HepG2 (cell line): ENCODE measurements at regions not wholly inside any gene's neighbourhood (a gene's known extent, or its start where the extent isn't known, plus 50 kb on each side); places are given as distances from the start of the nearest gene placed in this dataset.

Source experiments
- ATAC-seq: fragments of 200-7000 bp; cut with Tn5 transposase; 3 replicates; pipeline ENCODE4 v1.9.1; 2020; ENCODE audit warnings: mild to moderate bottlenecking, moderate library complexity
- BruUV-seq: library from RNA; stranded (reverse); fragments of 400-500 nt; replicated peaks from 2 replicates; lab custom pipeline; 2021; lab: Mats Ljungman, UMichigan
- CTCF ChIA-PET: fragments of 300-600 bp; formaldehyde crosslinking; extraction: SDS; loops from one replicate; lab custom pipeline; 2021; ENCODE audit warnings: low total read pairs, inconsistent platforms, low intra/inter-chr PET ratio; lab: Yijun Ruan, JAX
- POLR2A ChIA-PET: fragments of 350-600 bp; sonication (Branson Sonifier 250); formaldehyde crosslinking; loops from one replicate; lab custom pipeline; 2020; ENCODE audit warnings: antibody characterized with exemption, inconsistent platforms; lab: Yijun Ruan, JAX
- DNase-seq: peaks from one replicate; pipeline ENCODE4 v3.0.0-alpha.2; 2015; ENCODE audit warnings: low spot score
- FAIRE-seq: peaks from 3 replicates; lab custom pipeline; 2011; peaks lifted over from hg19 to GRCh38; lab: Jason Lieb, UNC
- H2AFZ ChIP-seq: one replicate; pipeline ENCODE4 v1.6.1; 2011; ENCODE audit warnings: low read length, inconsistent platforms
- H3K27ac ChIP-seq: fragments of 300-600 bp; 3 replicates; pipeline ENCODE4 v1.8.0; 2011; ENCODE audit warnings: mixed run types, mild to moderate bottlenecking, mixed read lengths, low read length, inconsistent platforms; ENCODE audit not compliant: insufficient read depth; ENCODE audit errors: extremely low read length
- H3K27me3 ChIP-seq, 2 experiments: fragments of 200-600 bp in 1 of 2; 2 replicates in 1 of 2; 3 replicates in 1 of 2; pipeline versions ENCODE4 v1.6.0 to v1.8.0; 2011; ENCODE audit warnings: low read length in 2 of 2, mild to moderate bottlenecking in 2 of 2, moderate library complexity in 2 of 2, inconsistent platforms in 1 of 2; ENCODE audit not compliant: insufficient read depth in 2 of 2, control insufficient read depth in 1 of 2
- H3K36me3 ChIP-seq, 2 experiments: fragments of 200-600 bp in 1 of 2; replicated peaks in 1 of 2; 2 replicates in 1 of 2; 3 replicates in 1 of 2; pipeline versions ENCODE4 v1.5.1 to v1.8.0; 2011; ENCODE audit warnings: low read length in 2 of 2, inconsistent platforms in 1 of 2; ENCODE audit not compliant: insufficient read depth in 2 of 2, control insufficient read depth in 1 of 2
- H3K4me1 ChIP-seq: 2 replicates; pipeline ENCODE4 v1.5.1; 2012; ENCODE audit warnings: low read length, inconsistent platforms; ENCODE audit not compliant: insufficient read depth
- H3K4me2 ChIP-seq: 2 replicates; pipeline ENCODE4 v1.6.0; 2011; ENCODE audit warnings: low read depth, low read length, inconsistent platforms
- H3K4me3 ChIP-seq, 3 experiments: fragments of 200-600 bp in 1 of 3; sonication (generic), shearing (Covaris generic) in 1 of 3; replicated peaks in 1 of 3; 2 replicates each; pipeline ENCODE4 v1.5.1; 2011 to 2016; ENCODE audit warnings: low read length in 3 of 3, inconsistent platforms in 2 of 3, low read depth in 2 of 3, mild to moderate bottlenecking in 2 of 3, control low read depth in 1 of 3, mixed read lengths in 1 of 3; ENCODE audit not compliant: insufficient read depth in 1 of 3
- H3K79me2 ChIP-seq: one replicate; pipeline ENCODE4 v1.6.1; 2011; ENCODE audit warnings: low read length, inconsistent platforms; ENCODE audit not compliant: insufficient read depth
- H3K9ac ChIP-seq: 2 replicates; pipeline ENCODE4 v1.6.0; 2011; ENCODE audit warnings: mild to moderate bottlenecking, low read depth, low read length, inconsistent platforms; ENCODE audit not compliant: insufficient read depth
- H3K9me3 ChIP-seq: 2 replicates; pipeline ENCODE4 v1.5.1; 2012; ENCODE audit warnings: mild to moderate bottlenecking, low read length
- H4K20me1 ChIP-seq: 2 replicates; pipeline ENCODE4 v1.6.0; 2011; ENCODE audit warnings: inconsistent platforms, mild to moderate bottlenecking, low read length, moderate library complexity; ENCODE audit not compliant: insufficient read depth
- CENPT ChIP-seq: sonication (generic); formaldehyde crosslinking; IDR thresholded peaks from 2 replicates; pipeline ENCODE4 v1.8.0; 2022; ENCODE audit warnings: low read depth, mild to moderate bottlenecking, moderate library complexity, missing genetic modification reagents
- HNRNPK ChIP-seq: fragments of 200-400 bp; formaldehyde crosslinking; IDR thresholded peaks from 2 replicates; pipeline ENCODE4 v1.6.1; 2018; ENCODE audit warnings: low read length, low read depth, moderate library complexity, mild to moderate bottlenecking; ENCODE audit not compliant: poor library complexity, severe bottlenecking
- SP5 ChIP-seq: IDR thresholded peaks from 2 replicates; pipeline ENCODE4 v1.6.1; 2016; ENCODE audit warnings: low read depth, borderline replicate concordance
- ZNF563 ChIP-seq: sonication (generic); formaldehyde crosslinking; IDR thresholded peaks from 2 replicates; pipeline ENCODE4 v1.8.0; 2022; ENCODE audit warnings: mild to moderate bottlenecking, moderate library complexity, missing genetic modification reagents
- in situ Hi-C: cut with HindIII; loops from 2 replicates; pipeline ENCODE4 v1.10.0; 2017; ENCODE audit warnings: low pct_unique_long_range_greater_than_20kb; ENCODE audit not compliant: extremely low pct_ligation_motif_present
- intact Hi-C: fragments of 100-400 bp; cut with micrococcal nuclease; formaldehyde crosslinking; loops from one replicate; pipeline ENCODE4 v1.10.0; 2022; ENCODE audit not compliant: unreplicated experiment

GRCh38 chr16:72404299-72404698 is 232.3 kb upstream of the PMFBP1 start:
- H3K4me3 ChIP-seq, result no peak overlapping the region
- no peaks in the 10 kb centered on the region for H3K36me3 ChIP-seq
- POLR2A ChIA-PET, result no interaction called here
- ATAC-seq, result no peak
- no peaks in the 10 kb centered on the region for H3K79me2 ChIP-seq
- no peaks in the 10 kb centered on the region for H3K27me3 ChIP-seq
- TF ChIP-seq CENPT (CRISPR knock-in tag), result no peak
- TF ChIP-seq, all 625 proteins: peak for 0
- Histone ChIP-seq H3K4me2 (no peak overlapping the region), H2AFZ (no peak overlapping the region), H4K20me1 (no peaks in the 10 kb centered on the region), H3K4me1 (peaks cover 3% of the 10 kb centered on the region), H3K9me3 (no peaks in the 10 kb centered on the region), H3K27ac (no peak overlapping the region), H3K9ac (no peak overlapping the region)
- no TSS peak for BruUV-seq
- no peak for DNase-seq
- intact Hi-C loops (no loop called here), in situ Hi-C loops (loop anchor here (10.0 kb wide), 1 partner anchor 61 kb away; no protein-coding TSS in a partner anchor)
- no peak for FAIRE-seq
- CTCF ChIA-PET, result no interaction called here

- intact Hi-C loops, result no loop called here
- TF ChIP-seq ZNF563 (CRISPR knock-in tag), result no peak
- peak; percentile 80 for TF ChIP-seq HNRNPK
- TF ChIP-seq SP5 (CRISPR knock-in tag), result no peak
- CTCF ChIA-PET, result interaction anchor here (3.1 kb wide), 1 partner anchor 67 kb away, joined by 60 read pairs; no protein-coding TSS in a partner anchor
Measured at GRCh38 chr16:72401084-72401361, 229.1 kb upstream of the PMFBP1 start.

More at GRCh38 chr16:72401084-72401361, 229.1 kb upstream of the PMFBP1 start:
- Histone ChIP-seq H4K20me1 (no peaks in the 10 kb centered on the region), H3K9me3 (no peaks in the 10 kb centered on the region), H3K36me3 (no peaks in the 10 kb centered on the region), H3K9ac (no peak overlapping the region), H2AFZ (no peak overlapping the region), H3K79me2 (no peaks in the 10 kb centered on the region), H3K27ac (no peak overlapping the region), H3K4me3 (no peak overlapping the region), H3K4me1 (no peaks in the 10 kb centered on the region), H3K27me3 (no peaks in the 10 kb centered on the region), H3K4me2 (no peak overlapping the region)
- POLR2A ChIA-PET, result no interaction called here
- no TSS peak for BruUV-seq
- FAIRE-seq, result no peak
- no peak for DNase-seq
- in situ Hi-C loops, result loop anchor here (10.0 kb wide), 1 partner anchor 64 kb away; no protein-coding TSS in a partner anchor
- no peak for ATAC-seq
